ENCODE measurements at regions not wholly inside any gene's neighbourhood (a gene's known extent, or its start where the extent isn't known, plus 50 kb on each side); places are given as distances from the start of the nearest gene placed in this dataset.

- TF ChIP-seq CTCF (IDR thresholded peaks at IDR 0.05) (no peak), POLR2A (IDR thresholded peaks at IDR 0.05) (no peak)
Measured at GRCh38 chr2:7967707-7968405, 714.0 kb upstream of the ID2 start.
